NCI-H2227 treated with DMSO at 0.1 percent for 48 hours (cell line): ENCODE measurements at regions not wholly inside any gene's neighbourhood (a gene's known extent, or its start where the extent isn't known, plus 50 kb on each side); places are given as distances from the start of the nearest gene placed in this dataset.

Source experiments
- DNase-seq: peaks from one replicate; lab custom pipeline; 2025; lab: John Stamatoyannopoulos, UW

DNA sequence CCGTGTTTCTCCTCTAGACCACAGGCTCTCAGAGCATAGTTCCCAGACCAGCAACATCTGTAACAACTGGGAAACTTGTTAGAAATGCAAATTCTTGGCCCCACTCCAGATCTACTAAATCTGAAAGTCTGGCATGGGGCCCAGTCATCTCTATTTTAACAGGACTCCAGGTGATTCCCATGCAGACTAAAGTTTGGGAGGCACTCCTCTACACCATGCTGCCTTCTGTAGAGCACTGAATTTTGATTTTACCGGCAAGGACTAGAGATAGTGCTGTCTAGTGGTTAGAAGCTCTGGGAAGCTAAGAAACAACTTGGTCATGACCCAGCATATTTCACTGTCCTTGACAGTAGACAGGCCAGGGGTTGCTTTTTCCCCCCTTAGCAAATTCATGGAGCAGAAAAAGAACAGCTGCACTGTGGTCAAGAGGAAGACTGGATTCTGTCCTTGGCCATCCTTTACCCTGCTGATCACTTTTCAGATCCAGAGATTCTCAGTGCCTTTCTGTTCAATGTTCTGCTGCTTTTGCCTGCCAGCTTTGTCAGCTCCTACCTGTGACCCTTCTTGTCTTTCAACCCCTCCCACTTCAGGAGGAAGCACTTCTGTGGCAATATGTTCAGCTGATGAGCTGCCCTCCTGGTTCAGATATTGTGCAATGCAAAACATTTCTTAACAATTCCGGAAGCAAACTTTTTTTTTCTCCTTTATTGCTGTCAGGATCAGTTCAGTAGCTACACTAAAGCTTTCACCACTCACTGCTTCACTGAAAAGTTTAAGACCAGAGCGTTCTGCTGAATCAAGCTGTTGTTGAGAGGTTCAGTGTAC, 133.8 kb upstream of the NUDT4 start:
- no peak for DNase-seq

DNA sequence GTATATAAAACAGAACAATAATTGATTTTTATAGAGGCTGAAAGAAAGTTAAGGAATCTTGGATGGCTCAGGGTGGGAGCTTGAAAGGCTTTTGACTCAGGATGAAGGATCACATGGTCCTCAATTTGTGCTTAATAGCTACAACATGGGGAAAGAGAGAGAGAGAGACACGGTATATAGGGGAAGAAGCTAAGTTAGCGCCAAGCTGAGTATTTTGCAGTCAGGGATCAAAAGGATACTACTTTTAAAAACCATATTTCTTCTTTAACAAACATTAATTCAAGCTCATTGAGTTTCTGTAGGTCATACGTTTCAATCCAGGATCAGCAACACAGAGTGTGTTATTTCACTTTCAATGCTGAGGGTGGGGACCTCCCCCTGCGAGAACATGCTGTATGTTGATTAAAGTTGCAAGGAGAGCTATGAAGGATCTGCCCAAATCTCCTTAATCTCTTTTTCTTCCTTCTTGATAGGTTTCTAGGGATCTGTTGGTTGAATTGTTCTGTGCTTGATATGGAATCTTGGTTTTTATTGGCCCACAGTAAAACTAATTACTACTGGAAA, 133.1 kb upstream of the NUDT4 start:
- no peak for DNase-seq

DNA sequence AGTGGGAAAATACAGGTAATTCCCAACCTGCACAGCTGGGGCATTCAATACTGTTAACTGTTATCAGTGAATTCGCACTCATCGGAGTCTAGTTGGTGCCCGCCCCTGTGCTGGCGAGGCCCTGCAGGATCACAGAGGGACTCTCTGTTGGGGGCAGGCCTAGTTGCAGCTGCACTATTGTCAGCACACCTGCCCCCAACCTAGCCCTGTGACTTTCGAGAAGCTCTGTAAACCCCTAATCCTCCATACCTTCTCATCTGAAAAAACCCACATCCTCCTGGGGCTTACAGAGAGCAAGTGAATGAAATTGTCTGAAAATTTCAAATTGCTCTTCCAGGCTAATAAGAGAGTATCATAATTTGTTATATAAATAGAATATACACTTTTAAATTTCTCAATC, 132.2 kb upstream of the NUDT4 start:
- no peak for DNase-seq

DNA sequence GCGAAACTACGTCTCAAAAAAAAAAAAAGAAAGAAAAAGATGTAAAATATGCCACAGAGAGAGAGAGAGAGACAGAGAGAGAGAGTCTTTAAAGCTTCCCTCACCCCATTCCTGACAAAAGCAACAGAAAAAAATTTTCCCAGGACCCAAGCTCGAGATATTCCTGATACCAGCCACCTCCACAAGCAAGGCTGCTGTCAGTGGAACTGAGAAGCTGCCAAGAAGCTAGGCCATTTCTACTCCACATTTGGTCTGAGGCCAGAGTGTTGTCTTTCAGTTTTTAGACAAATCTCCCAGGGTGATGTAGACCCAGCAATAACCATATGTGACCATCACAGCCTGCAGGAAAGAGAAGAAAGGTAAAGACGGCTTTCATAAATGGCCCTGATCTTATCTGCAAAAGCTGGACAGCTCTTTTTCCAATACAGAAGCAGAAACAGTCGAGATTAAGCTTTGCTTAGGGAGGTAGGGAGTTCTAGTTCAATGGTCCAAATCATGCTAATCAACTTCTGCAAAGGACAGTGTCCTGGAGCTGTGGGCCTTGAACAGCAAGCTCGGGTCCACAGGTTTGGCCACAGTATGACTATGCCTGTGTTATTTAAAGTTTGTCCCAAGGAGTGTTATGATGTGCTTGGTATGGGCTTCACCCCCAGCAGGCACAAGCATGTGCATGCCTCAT, 130.3 kb upstream of the NUDT4 start:
- no peak for DNase-seq

DNA sequence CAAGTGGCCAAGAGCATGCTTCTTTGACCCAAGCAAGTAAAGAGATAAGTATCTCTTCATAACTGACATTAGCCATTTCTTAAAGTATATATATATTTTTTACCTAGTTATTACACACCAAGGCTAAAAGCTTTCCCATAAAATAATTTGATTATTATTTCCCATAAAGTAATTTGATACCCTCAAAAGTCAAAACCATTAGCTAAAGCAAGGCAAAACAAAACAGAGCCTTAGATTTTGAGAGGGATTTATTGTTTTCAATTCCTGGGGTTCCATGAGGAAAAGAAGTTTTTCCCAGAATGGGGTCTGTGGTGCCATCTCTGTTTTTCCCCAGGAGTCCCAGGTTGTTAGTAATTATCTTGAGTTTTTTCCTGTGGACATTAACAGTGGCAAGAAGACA, 125.5 kb upstream of the NUDT4 start:
- no peak for DNase-seq

DNA sequence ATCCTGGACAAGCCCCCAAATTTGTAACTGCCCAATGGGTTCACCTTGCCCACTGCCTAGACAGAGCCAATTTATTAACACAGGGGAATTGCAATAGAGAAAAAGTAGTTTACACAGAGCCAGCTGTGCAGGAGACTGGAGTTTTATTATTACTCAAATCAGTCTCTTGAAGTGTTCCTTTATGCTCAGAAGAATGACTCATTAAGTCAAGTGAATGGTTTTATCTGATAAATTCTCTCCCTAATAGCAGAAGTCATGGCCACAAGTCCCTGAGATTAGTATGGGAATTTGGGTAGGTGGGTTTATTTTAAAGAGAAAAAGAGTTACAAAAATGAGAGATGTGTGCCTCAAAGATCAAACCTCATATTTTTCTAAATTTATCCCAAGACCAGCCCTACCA, 122.8 kb upstream of the NUDT4 start:
- no peak for DNase-seq

DNA sequence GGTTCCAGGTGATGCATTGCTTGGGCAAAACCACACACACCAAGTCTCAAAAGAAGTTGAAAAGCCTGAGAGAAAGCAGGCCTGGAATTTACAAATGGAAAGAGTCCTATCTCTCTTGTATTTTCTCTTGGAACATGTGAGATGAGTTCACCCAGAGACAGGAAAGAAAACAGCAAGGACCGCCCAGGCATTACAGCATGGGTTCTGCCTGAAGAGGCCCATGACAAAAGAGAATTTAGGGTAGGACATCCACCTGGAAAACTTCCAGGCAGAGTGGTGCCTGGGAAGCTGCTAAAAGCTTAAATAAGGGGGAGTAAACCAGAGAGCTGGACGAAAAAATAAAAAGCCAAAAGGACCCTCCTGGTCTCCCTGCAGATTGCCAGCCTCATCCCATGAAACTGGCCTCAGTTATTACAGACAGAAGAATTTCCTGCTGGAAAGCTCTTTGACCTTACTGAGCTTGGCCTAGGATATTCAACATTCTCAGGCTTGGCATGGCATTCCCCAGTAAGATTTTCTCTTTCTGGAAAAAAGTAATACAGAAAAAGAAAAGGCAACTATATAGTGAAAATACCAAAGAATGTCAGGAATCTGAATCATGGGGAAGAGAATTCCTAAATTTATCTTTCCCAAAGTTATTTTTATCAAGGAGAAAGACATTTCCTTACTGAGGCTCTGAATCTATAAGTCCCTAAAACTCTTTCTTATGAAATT, 121.3 kb upstream of the NUDT4 start:
- DNase-seq = no peak

DNA sequence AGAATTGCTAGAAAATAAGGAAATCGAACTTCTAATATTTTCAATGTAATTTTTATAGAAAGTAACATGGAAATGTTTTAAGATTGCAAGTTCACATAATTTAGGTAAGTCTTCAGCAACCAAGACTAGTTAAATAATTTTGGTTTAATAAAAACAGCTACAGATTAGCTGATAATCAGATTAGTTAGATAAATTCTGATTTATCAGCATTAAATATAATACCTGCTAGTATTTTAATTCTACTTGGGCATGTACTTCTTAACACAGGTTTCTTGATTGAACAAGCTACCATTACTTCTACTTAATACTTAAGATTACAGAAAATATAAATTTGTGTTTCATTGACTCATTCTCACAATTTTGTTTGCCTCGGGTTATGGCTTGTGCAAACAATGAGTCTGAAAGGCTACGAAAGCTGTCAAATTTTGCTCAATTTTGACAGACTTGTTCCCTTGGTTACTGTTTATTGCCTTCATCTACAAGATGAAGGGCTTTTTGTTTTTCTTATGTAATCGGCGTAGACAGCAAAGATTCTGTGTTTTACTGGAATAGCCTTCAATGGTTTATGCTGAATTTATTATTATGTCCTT, 116.1 kb upstream of the NUDT4 start:
- no peak for DNase-seq

DNA sequence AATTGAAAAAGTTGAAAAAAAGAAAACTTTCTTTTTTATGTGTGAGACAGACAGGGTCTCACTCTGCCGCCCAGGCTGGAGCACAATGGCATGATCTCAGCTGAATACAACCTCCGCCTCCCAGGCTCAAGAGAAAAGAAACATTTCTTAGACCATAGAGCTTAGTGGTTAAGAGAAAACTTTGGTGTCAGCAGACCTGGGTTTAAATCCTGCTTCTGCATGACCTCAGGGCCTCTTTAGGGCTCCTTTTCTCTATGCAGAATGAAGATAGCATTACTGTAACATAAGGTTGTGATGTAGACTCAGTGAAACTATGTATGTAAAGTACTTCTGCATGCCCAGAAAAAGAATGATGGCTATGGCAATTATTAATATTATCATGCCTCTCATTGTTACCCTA, 104.7 kb upstream of the NUDT4 start:
- DNase-seq = no peak

DNA sequence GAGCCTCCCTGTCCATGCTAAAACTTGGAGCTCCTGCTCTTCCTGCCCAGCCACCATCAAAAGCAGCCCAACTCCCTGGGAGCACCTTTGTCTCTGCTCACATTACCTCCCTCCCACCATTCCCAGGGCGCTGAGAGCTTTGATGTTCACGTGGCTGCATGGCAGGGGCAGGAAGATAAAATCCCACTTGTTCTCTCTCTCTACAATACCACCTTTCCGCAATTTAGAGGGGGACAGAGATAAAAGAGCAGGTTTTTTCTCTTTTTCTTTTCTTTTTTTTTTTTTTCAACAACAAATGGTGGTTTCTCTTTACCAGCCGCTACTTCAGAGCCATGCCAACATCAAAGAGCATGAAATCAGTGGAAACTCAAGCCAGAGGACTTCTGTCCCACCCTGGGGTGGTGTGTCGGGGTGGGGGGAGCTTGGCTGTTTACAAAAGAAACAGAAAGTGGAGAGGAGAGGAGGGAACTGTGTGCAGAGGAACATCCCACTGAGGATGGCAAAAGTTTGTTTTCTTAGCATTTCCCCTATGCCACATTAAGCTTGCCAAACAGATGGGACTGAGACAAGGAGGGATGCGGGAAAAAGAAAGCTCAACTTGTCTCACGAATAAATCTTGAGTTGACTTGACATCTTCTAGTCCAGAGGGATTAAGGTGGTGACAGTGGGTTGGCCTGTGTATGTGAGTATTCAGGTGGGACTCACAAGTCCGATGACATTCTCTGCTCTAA, 103.7 kb upstream of the NUDT4 start:
- no peak for DNase-seq

DNA sequence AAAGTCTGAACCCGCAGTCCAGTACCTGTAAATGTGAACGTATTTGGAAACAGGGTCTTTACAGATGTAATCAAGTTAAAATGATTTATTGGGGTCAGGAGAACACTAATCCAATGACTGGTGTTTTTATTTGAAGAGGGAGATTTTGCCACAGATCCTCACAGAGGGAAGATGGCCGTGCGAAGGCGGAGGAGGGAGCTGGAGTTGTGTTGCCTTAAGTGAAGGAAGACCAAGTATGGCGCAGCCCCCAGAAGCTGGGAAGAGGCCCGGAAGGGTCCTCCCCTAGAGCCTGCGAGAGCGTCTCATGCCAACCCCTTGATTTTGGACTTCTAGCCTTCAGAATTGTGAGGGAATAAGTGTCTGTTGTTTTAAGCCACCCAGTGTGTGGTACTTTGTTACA, 102.8 kb upstream of the NUDT4 start:
- no peak for DNase-seq

DNA sequence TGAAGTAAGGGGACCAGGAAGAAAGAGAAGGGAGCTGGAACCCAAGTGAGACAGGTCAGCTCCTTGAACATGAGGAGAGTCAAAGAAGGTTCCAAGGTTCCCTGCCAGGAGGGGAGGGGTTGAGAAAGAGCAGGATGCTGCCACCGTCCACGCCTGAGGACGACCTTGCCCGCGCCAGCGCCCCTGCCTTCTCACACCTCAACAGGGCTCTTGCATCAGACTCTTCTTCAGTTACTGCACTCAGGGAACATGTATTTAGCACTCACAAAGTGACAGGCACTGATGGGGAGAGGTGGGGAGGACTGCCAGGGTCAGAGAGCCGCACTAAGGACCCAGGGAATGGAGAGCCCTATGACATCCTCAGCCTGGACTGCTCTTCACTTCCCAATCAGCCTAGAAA, 102.1 kb upstream of the NUDT4 start:
- DNase-seq = no peak

DNA sequence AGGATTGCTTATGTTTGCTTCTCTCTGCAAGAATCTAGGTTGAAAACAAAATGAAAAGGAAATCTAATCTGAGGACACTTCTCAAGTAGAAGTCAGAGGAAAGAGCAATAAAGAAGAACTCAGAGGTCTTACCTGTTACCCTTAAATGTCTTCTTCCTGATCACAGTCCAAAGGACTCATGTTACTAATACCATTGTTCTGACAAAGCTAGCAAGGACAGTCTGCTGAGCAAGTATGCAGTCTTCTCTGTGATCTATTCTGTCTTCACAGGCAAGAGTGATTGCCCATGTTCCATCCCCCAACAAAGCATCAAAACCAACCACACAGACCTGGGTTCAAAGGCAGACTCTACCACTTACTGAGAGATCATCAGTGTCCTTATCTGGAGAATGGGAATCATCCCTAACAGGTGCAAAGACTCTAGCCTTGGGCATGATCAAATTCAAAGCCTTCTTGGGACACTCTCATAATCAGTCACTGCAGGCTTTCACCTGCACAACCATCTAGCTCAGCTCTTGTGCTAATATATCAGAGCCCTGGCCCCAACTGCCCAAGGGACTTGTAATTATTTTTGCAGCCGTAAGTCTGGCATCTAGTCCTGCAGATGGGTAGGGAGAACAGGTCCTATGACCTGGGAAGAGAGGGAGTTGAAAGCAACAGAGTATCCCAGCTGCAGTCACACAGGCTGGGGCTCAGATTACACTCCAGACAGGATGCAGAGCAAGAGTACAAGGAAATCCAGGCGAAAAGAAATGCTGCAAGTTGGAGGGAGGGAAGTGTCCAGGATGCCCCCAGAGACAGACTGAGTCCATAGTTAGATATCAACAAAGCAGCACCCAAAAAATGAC, 97.9 kb upstream of the NUDT4 start:
- no peak for DNase-seq

DNA sequence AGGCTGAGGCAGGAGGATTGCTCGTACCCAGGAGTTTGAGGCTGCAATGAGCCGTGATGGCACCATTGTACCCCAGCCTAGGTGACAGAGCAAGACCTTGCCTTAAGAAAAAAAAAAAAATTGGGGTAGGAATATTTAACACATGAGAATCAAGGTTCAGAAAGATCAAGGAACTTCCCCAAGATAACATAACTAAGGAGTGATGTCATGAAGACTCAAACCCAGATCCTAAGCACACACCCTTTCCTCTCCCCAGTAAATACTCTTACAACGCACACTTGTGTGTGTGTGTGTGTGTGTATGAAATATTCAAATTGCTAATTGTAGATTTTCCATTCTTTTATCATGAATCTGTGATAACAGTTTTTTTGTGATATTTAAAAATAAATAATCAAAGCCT, 90.6 kb upstream of the NUDT4 start:
- DNase-seq = no peak

DNA sequence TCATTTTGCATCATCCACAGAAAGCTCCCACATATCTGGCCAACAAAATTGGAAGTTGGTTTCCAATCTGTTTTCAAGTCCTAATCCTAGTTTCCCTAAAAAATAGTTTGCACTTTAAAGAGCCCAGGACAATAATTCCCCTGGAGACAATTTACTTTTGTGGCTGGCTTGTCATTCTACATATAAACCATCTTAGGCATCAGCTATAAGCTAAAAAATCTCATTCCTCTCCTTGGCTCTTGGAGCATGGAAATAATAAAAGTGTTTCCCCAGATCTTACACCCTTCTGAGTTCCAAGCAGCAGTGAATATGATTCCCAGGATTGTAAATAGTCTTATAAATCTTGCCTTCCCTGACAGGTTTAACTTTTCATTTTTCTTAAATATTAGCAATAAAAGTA, 89.1 kb upstream of the NUDT4 start:
- DNase-seq = no peak

DNA sequence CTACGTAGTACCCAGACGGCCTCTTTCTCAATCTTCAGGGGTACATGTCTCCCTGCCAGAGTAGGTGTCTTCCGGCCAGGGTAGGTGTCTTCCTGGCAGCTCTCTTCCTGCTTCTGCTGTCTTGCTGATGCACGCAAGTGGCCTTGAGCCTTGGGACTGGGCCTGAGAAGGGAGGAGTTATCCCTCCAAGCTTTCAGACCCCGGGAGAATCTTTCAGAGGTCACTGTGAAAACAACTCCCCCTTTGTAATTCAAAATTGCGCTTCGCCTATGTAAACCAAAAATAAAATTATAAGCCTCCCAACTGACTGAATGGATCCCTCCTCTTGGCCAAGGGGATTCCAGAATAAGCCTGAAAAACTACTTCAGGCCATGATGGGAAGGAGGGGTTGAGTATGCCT, 87.3 kb upstream of the NUDT4 start:
- no peak for DNase-seq

DNA sequence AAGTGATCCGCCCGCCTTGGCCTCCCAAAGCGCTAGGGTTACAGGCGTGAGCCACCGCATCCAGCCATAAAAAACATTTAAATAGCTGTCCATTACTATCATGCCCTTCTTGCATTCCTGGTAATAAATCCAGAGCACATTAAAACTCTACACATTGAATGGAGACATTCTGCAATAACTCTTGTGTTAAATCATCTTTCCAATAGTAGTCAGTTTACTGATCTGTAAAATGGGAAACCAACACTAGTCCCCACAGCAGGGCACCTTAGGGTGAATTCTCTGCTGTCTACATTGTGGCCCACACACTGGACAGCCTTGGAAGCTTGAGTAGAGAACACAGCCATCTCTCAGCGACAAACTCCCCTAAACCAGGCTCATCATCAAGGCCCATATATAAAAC, 85.5 kb upstream of the NUDT4 start:
- no peak for DNase-seq

DNA sequence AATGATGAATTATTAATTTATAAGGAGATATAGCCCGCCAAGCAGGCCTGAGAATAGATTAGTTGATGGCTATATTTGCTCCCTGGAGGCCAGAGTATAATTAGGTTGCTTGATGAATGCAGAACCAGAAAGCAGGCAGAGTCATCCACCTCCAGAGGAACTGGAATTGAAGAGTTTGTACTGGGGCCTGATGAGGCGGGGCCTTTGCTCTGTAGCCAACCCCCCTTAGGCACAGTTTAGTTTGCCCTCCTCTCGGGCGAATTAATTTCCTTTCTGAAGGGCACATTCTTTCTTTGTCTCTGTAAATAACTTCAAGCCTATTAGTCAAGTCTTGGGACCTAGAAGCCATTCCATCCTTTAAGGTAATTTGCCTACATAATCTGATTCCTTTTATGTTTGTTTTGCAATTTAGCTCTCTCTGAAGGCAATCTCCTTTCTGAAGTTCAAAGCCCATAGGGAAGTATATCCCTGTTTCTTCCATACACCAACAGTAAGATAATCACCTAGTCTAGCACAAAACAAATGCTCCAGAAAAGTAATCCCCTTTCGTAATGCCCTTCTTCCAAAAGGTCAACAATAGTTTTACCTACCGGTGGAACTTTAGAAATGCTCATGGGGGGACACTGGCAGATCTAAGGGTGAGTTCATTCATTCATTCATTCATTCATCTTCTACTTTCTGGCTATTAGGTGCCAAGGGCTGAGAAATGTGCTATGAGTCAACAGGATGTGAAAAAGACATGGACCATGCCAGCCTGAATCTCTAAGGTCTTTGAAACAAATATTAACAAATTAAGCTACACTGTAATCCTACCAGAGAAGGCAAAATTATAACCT, 84.8 kb upstream of the NUDT4 start:
- DNase-seq = no peak

DNA sequence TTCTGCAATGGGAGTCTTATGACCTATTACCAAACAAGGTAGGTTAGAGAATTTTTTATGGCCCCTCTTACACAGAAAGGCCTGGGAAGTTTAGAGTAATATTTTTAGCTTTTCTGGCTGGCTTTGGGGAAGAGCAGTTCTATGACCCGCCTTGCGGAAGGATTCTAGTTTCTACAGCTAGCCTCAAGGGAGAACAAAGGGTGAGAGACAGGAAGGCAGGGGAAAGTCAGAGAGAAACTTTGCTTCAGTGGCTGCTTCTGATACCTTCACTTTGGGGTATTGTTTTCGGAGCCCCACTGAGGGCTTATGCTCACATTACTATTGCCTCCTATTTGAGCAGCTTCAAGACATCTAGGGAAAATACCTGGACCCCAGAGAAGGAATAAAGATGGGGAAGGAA, 80.7 kb upstream of the NUDT4 start:
- DNase-seq = no peak

DNA sequence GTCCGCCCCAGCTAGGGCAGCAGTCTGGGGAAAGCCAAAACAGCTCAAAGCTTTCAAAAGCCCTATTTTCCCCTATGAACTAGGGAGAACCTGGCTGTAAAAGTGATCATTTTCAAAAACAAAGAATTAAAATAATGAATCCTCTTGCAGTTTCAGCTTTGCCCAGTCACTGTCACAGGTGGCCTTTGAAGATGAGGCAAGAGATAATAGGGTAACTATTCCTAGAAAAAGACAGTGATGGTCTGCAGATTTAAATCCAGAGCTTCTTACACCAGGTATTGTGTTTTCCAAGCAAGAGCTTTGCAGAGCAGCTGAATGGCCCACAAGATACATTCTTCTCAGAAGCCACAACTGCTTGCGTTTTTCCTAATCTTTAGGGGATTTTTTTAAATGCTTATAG, 80.2 kb upstream of the NUDT4 start:
- no peak for DNase-seq
